Adrenal gland (tissue), 9 donors: ENCODE measurements at regions not wholly inside any gene's neighbourhood (a gene's known extent, or its start where the extent isn't known, plus 50 kb on each side); places are given as distances from the start of the nearest gene placed in this dataset.
A peak's percentile ranks its signal among the peaks of the same experiment; 100 is the strongest.

Experiments used
- DNase-seq, 7 donors: peaks; one replicate each; pipeline ENCODE4 v3.0.0-alpha.2; 2019 to 2020
- H3K27ac ChIP-seq, 5 donors: fragments of 200-600 bp; sonication (generic) in 4 of 5; 1 replicate in 3 of 5; 2 replicates in 2 of 5; pipeline versions ENCODE4 v1.5.1 to v1.8.0; 2016 to 2020; ENCODE audit warnings: mild to moderate bottlenecking in 1 of 5
- H3K27me3 ChIP-seq: fragments of 200-600 bp; 2 replicates; pipeline ENCODE4 v1.8.0; 2021
- H3K36me3 ChIP-seq, 2 donors: fragments of 200-600 bp; replicated peaks in 1 of 2; 1 replicate in 1 of 2; 2 replicates in 1 of 2; pipeline versions ENCODE4 v1.5.1 to v1.8.0; 2018 to 2022
- H3K4me1 ChIP-seq, 2 donors: fragments of 200-600 bp; replicated peaks in 1 of 2; 1 replicate in 1 of 2; 2 replicates in 1 of 2; pipeline versions ENCODE4 v1.5.1 to v1.8.0; 2018 to 2021
- H3K4me3 ChIP-seq, 4 donors: fragments of 200-600 bp; sonication (generic) in 3 of 4; one replicate each; pipeline ENCODE4 v1.5.1; 2016 to 2018
- H3K9me3 ChIP-seq, 3 donors: fragments of 200-600 bp; sonication (generic) in 1 of 3; replicated peaks in 1 of 3; 1 replicate in 2 of 3; 2 replicates in 1 of 3; pipeline versions ENCODE4 v1.5.1 to v1.8.0; 2016 to 2021
- POLR2A ChIP-seq, 2 donors: fragments of 450-650 bp; IDR thresholded peaks; one replicate each; pipeline ENCODE4 v1.6.1; 2017; ENCODE audit warnings: antibody characterized with exemption in 2 of 2, mild to moderate bottlenecking in 2 of 2, moderate library complexity in 1 of 2
- WGBS, 4 donors: extraction: QIAGEN DNeasy Blood & Tissue Kit in 2 of 4; methylation state at CpG; one replicate each; pipeline versions ENCODE4 v1.1.5 to v1.1.7; 2013 to 2017; 5-methylcytosine and 5-hydroxymethylcytosine counted together
- intact Hi-C, 2 donors: fragments of 100-400 bp; cut with DNase I; formaldehyde crosslinking; loops; one replicate each; pipeline versions ENCODE4 v1.14.1 to v1.15.0; 2022 to 2023
- TF ChIP-seq, protein P1 (sequence below), 6 experiments: fragments of 450-650 bp in 4 of 6; fragments of 200-600 bp in 2 of 6; sonication (generic) in 1 of 6; IDR thresholded peaks; 1 replicate in 5 of 6; 2 replicates in 1 of 6; pipeline versions ENCODE4 v1.5.1 to v1.8.0; 2016 to 2021; ENCODE audit warnings: antibody characterized with exemption in 6 of 6, mild to moderate bottlenecking in 2 of 6, moderate library complexity in 1 of 6
- donor health status: healthy with polysubstance abuse.
- donor health status: Bipolar disorder and iron deficiency.
- donor health status: DM: yes; HTN: yes; CAD: no.
- donor health status: DM: no; HTN: no; CAD: no.
- donor health status: DM: no; HTN: no; CAD: no.

- Histone ChIP-seq H3K27ac (peak overlapping the region in 1 of 5 donors; percentile 35), H3K9me3 (no peaks in the 10 kb centered on the region), H3K4me1 (peaks cover 13 to 22% of the 10 kb centered on the region in 2 donors), H3K4me3 (no peak overlapping the region), H3K27me3 (no peaks in the 10 kb centered on the region), H3K36me3 (no peaks in the 10 kb centered on the region)
- intact Hi-C loops = loop anchor here (10.0 kb wide), 2 partner anchors 231 to 511 kb away; no protein-coding TSS in a partner anchor
- DNase-seq = no peak
- no peak for TF ChIP-seq POLR2A (IDR thresholded peaks at IDR 0.05)
- TF ChIP-seq, protein P1, sequence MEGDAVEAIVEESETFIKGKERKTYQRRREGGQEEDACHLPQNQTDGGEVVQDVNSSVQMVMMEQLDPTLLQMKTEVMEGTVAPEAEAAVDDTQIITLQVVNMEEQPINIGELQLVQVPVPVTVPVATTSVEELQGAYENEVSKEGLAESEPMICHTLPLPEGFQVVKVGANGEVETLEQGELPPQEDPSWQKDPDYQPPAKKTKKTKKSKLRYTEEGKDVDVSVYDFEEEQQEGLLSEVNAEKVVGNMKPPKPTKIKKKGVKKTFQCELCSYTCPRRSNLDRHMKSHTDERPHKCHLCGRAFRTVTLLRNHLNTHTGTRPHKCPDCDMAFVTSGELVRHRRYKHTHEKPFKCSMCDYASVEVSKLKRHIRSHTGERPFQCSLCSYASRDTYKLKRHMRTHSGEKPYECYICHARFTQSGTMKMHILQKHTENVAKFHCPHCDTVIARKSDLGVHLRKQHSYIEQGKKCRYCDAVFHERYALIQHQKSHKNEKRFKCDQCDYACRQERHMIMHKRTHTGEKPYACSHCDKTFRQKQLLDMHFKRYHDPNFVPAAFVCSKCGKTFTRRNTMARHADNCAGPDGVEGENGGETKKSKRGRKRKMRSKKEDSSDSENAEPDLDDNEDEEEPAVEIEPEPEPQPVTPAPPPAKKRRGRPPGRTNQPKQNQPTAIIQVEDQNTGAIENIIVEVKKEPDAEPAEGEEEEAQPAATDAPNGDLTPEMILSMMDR (IDR thresholded peaks at IDR 0.05) = no peak
- 81 to 87% (median 83%) methylated on average over 8 of the region's 8 CpGs for WGBS, 4 donors
Measured at GRCh38 chr2:105573910-105574655, 170.6 kb upstream of the NCK2 start.

- Histone ChIP-seq H3K27ac (peak overlapping the region in 1 of 5 donors; percentile 35), H3K4me1 (peaks cover 13 to 22% of the 10 kb centered on the region in 2 donors), H3K9me3 (no peaks in the 10 kb centered on the region), H3K27me3 (no peaks in the 10 kb centered on the region), H3K36me3 (no peaks in the 10 kb centered on the region), H3K4me3 (no peak overlapping the region)
- 68 to 73% (median 70%) methylated on average over 5 of the region's 5 CpGs for WGBS, 4 donors
- intact Hi-C loops = loop anchor here (10.0 kb wide), 2 partner anchors 231 to 511 kb away; no protein-coding TSS in a partner anchor
- no peak for DNase-seq
- TF ChIP-seq POLR2A (IDR thresholded peaks at IDR 0.05) = no peak
- TF ChIP-seq, protein P1 (IDR thresholded peaks at IDR 0.05) = no peak
Measured at GRCh38 chr2:105573490-105573889, 171.2 kb upstream of the NCK2 start.

GRCh38 chr2:105571445-105571987 is 172.7 kb upstream of the FHL2 start:
- H3K4me3 ChIP-seq = no peak overlapping the region
- 60 to 83% (median 69%) methylated on average over 7 to 9 of the region's 9 CpGs for WGBS, 4 donors
- TF ChIP-seq, protein P1 (IDR thresholded peaks at IDR 0.05) = no peak
- TF ChIP-seq POLR2A (IDR thresholded peaks at IDR 0.05) = no peak
- H3K27me3 ChIP-seq = no peaks in the 10 kb centered on the region
- H3K4me1 ChIP-seq = peaks cover 5 to 14% of the 10 kb centered on the region in 2 donors
- no peaks in the 10 kb centered on the region for H3K9me3 ChIP-seq
- peak in 4 of 7 donors; percentile 20 to 64 (median 38) for DNase-seq
- intact Hi-C loops = loop anchor here (10.0 kb wide), 2 partner anchors 233 to 513 kb away; no protein-coding TSS in a partner anchor
- H3K36me3 ChIP-seq = no peaks in the 10 kb centered on the region
- peak overlapping the region in 1 of 5 donors; percentile 72 for H3K27ac ChIP-seq

- WGBS, 4 donors = 94 to 97% (median 96%) methylated on average over 4 of the region's 4 CpGs
- DNase-seq = no peak
- peak overlapping the region in 1 of 5 donors; percentile 58 for H3K27ac ChIP-seq
- TF ChIP-seq, protein P1 (IDR thresholded peaks at IDR 0.05) = no peak
- TF ChIP-seq POLR2A (IDR thresholded peaks at IDR 0.05) = no peak
- H3K27me3 ChIP-seq = no peaks in the 10 kb centered on the region
- H3K4me1 ChIP-seq = peaks cover 5 to 6% of the 10 kb centered on the region in 2 donors
- H3K36me3 ChIP-seq = no peaks in the 10 kb centered on the region
- H3K9me3 ChIP-seq = no peaks in the 10 kb centered on the region
- H3K4me3 ChIP-seq = no peak overlapping the region
- intact Hi-C loops = loop anchor here (10.0 kb wide), 2 partner anchors 234 to 514 kb away; no protein-coding TSS in a partner anchor
Measured at GRCh38 chr2:105570757-105571156, 171.9 kb upstream of the FHL2 start.
